CD4-positive, alpha-beta T cell (primary cell): ENCODE measurements at regions not wholly inside any gene's neighbourhood (a gene's known extent, or its start where the extent isn't known, plus 50 kb on each side); places are given as distances from the start of the nearest gene placed in this dataset.

Experiments used
- ATAC-seq: fragments of 200-7000 bp; cut with Tn5 transposase; one replicate; pipeline ENCODE4 v1.10.0; 2022; ENCODE audit warnings: mild to moderate bottlenecking; ENCODE audit not compliant: poor library complexity
- CTCF ChIA-PET: fragments of 350-600 bp; sonication (Branson Sonifier 250); formaldehyde crosslinking; loops from one replicate; lab custom pipeline; 2021; ENCODE audit warnings: antibody characterized with exemption, inconsistent platforms; lab: Charles Lee
- POLR2A ChIA-PET: fragments of 350-600 bp; sonication (Branson Sonifier 250); formaldehyde crosslinking; loops from one replicate; lab custom pipeline; 2021; ENCODE audit warnings: antibody characterized with exemption, inconsistent platforms; lab: Charles Lee
- DNase-seq, 14 experiments: peaks; one replicate each; pipeline ENCODE4 v3.0.0-alpha.2; 2013 to 2020; ENCODE audit warnings: mixed read lengths in 2 of 14
- H3K27ac ChIP-seq, 2 donors: one replicate each; pipeline versions ENCODE4 v1.5.1 to v1.7.0; 2013; ENCODE audit warnings: low read length in 2 of 2, low read depth in 1 of 2, mild to moderate bottlenecking in 1 of 2
- H3K27me3 ChIP-seq, 2 experiments: 1 replicate in 1 of 2; 2 replicates in 1 of 2; pipeline versions ENCODE4 v1.6.1 to v1.7.0; 2013; ENCODE audit warnings: low read length in 2 of 2, control low read depth in 1 of 2, mild to moderate bottlenecking in 1 of 2, moderate library complexity in 1 of 2; ENCODE audit not compliant: insufficient read depth in 2 of 2, control insufficient read depth in 1 of 2
- H3K36me3 ChIP-seq: one replicate; pipeline ENCODE4 v1.6.1; 2013; ENCODE audit warnings: low read length, control low read depth; ENCODE audit not compliant: insufficient read depth
- H3K4me1 ChIP-seq: one replicate; pipeline ENCODE4 v1.6.1; 2013; ENCODE audit warnings: low read length, control low read depth; ENCODE audit not compliant: insufficient read depth
- H3K4me3 ChIP-seq: one replicate; pipeline ENCODE4 v1.5.1; 2013; ENCODE audit warnings: mild to moderate bottlenecking, low read length, moderate library complexity
- H3K9me3 ChIP-seq, 2 experiments: 1 replicate in 1 of 2; 2 replicates in 1 of 2; pipeline versions ENCODE4 v1.6.1 to v1.7.0; 2013; ENCODE audit warnings: low read length in 2 of 2, mild to moderate bottlenecking in 2 of 2, control low read depth in 1 of 2, moderate library complexity in 1 of 2; ENCODE audit not compliant: control insufficient read depth in 1 of 2, insufficient read depth in 1 of 2
- H3K27ac Mint-ChIP-seq: one replicate; pipeline ENCODE4 v1.8.0; 2020; ENCODE audit warnings: mixed read lengths
- H3K27me3 Mint-ChIP-seq: one replicate; pipeline ENCODE4 v1.8.0; 2021; ENCODE audit warnings: mixed read lengths
- H3K36me3 Mint-ChIP-seq: one replicate; pipeline ENCODE4 v1.8.0; 2021; ENCODE audit warnings: low read depth, mixed read lengths
- H3K4me1 Mint-ChIP-seq: one replicate; pipeline ENCODE4 v1.8.0; 2021; ENCODE audit warnings: low read depth, mixed read lengths
- H3K4me3 Mint-ChIP-seq: one replicate; pipeline ENCODE4 v1.8.0; 2020; ENCODE audit warnings: mild to moderate bottlenecking, mixed read lengths
- H3K9me3 Mint-ChIP-seq: one replicate; pipeline ENCODE4 v1.8.0; 2020; ENCODE audit warnings: mixed read lengths
- CTCF ChIP-seq: fragments of 200-600 bp; IDR thresholded peaks from one replicate; pipeline ENCODE4 v1.8.0; 2022; ENCODE audit warnings: antibody characterized with exemption, mild to moderate bottlenecking
- intact Hi-C, 2 experiments: fragments of 100-400 bp; cut with DNase I in 1 of 2; cut with micrococcal nuclease in 1 of 2; formaldehyde crosslinking; loops; one replicate each; pipeline versions ENCODE4 v1.15.1 to v1.9.0; 2023 to 2025; cut with DNase I, micrococcal nuclease

GRCh38 chr2:43116988-43117387, 109.4 kb downstream of the ZFP36L2 start:
- CTCF ChIA-PET: no interaction called here
- no peaks in the 10 kb centered on the region for H3K27me3 Mint-ChIP-seq
- Histone ChIP-seq H3K9me3 (peaks cover 7 to 9% of the 10 kb centered on the region in 2 experiments), H3K27ac (no peak overlapping the region), H3K4me1 (no peaks in the 10 kb centered on the region), H3K36me3 (no peaks in the 10 kb centered on the region), H3K27me3 (no peaks in the 10 kb centered on the region), H3K4me3 (no peak overlapping the region)
- POLR2A ChIA-PET: no interaction called here
- intact Hi-C loops: no loop called here
- H3K4me3 Mint-ChIP-seq: no peak overlapping the region
- H3K9me3 Mint-ChIP-seq: peaks cover 10% of the 10 kb centered on the region
- peaks cover 11% of the 10 kb centered on the region for H3K36me3 Mint-ChIP-seq
- H3K4me1 Mint-ChIP-seq: peaks cover 9% of the 10 kb centered on the region
- H3K27ac Mint-ChIP-seq: no peak overlapping the region
- ATAC-seq (no peak), DNase-seq (no peak)
- no peak for TF ChIP-seq CTCF

- peaks cover 7 to 9% of the 10 kb centered on the region in 2 experiments for H3K9me3 ChIP-seq
- H3K36me3 Mint-ChIP-seq: peaks cover 11% of the 10 kb centered on the region
- H3K27me3 Mint-ChIP-seq: no peaks in the 10 kb centered on the region
- H3K4me3 Mint-ChIP-seq: no peak overlapping the region
- peaks cover 10% of the 10 kb centered on the region for H3K9me3 Mint-ChIP-seq
- no peak for ATAC-seq
- no peak for TF ChIP-seq CTCF
- no peaks in the 10 kb centered on the region for H3K4me1 ChIP-seq
- CTCF ChIA-PET: interaction anchor here (0.6 kb wide), 1 partner anchor 86 kb away, joined by 3 read pairs; no protein-coding TSS in a partner anchor
- no peak overlapping the region for H3K27ac ChIP-seq
- H3K36me3 ChIP-seq: no peaks in the 10 kb centered on the region
- H3K27me3 ChIP-seq: no peaks in the 10 kb centered on the region
- POLR2A ChIA-PET: no interaction called here
- no peak for DNase-seq
- H3K4me3 ChIP-seq: no peak overlapping the region
- H3K27ac Mint-ChIP-seq: no peak overlapping the region
- intact Hi-C loops: no loop called here
- peaks cover 4% of the 10 kb centered on the region for H3K4me1 Mint-ChIP-seq
These were observed 110.5 kb downstream of the ZFP36L2 start for GRCh38 chr2:43115881-43116280.

GRCh38 chr2:43114210-43114609, 112.2 kb downstream of the ZFP36L2 start:
- Mint-ChIP-seq H3K9me3 (peaks cover 7% of the 10 kb centered on the region), H3K4me3 (no peak overlapping the region), H3K27me3 (no peaks in the 10 kb centered on the region), H3K36me3 (peaks cover 11% of the 10 kb centered on the region), H3K27ac (no peak overlapping the region), H3K4me1 (peaks cover 4% of the 10 kb centered on the region)
- Histone ChIP-seq H3K9me3 (peaks cover 0 to 3% of the 10 kb centered on the region in 2 experiments), H3K4me1 (no peaks in the 10 kb centered on the region), H3K36me3 (no peaks in the 10 kb centered on the region), H3K27me3 (no peaks in the 10 kb centered on the region), H3K4me3 (no peak overlapping the region), H3K27ac (no peak overlapping the region)
- ATAC-seq (no peak), DNase-seq (no peak)
- intact Hi-C loops: no loop called here
- ChIA-PET POLR2A (interaction anchor here (1.3 kb wide), 1 partner anchor 105 kb away, joined by 3 read pairs; no protein-coding TSS in a partner anchor), CTCF (no interaction called here)
- no peak for TF ChIP-seq CTCF
